AG09319 (cell line): ENCODE measurements at regions not wholly inside any gene's neighbourhood (a gene's known extent, or its start where the extent isn't known, plus 50 kb on each side); places are given as distances from the start of the nearest gene placed in this dataset.

Experiments
- DNase-seq: peaks from one replicate; pipeline ENCODE4 v3.0.0-alpha.2; 2010; ENCODE audit warnings: low read depth; ENCODE audit errors: extremely low read depth
- TF ChIP-seq, protein P1 (sequence below): IDR thresholded peaks from 2 replicates; pipeline ENCODE4 v1.5.1; 2011; ENCODE audit warnings: low read depth, mild to moderate bottlenecking, inconsistent platforms, low read length, moderate library complexity

GRCh38 chr1:209215826-209216225 is 367.7 kb upstream of the CAMK1G start:
- TF ChIP-seq, protein P1, sequence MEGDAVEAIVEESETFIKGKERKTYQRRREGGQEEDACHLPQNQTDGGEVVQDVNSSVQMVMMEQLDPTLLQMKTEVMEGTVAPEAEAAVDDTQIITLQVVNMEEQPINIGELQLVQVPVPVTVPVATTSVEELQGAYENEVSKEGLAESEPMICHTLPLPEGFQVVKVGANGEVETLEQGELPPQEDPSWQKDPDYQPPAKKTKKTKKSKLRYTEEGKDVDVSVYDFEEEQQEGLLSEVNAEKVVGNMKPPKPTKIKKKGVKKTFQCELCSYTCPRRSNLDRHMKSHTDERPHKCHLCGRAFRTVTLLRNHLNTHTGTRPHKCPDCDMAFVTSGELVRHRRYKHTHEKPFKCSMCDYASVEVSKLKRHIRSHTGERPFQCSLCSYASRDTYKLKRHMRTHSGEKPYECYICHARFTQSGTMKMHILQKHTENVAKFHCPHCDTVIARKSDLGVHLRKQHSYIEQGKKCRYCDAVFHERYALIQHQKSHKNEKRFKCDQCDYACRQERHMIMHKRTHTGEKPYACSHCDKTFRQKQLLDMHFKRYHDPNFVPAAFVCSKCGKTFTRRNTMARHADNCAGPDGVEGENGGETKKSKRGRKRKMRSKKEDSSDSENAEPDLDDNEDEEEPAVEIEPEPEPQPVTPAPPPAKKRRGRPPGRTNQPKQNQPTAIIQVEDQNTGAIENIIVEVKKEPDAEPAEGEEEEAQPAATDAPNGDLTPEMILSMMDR, result no peak
- no peak for DNase-seq

DNA sequence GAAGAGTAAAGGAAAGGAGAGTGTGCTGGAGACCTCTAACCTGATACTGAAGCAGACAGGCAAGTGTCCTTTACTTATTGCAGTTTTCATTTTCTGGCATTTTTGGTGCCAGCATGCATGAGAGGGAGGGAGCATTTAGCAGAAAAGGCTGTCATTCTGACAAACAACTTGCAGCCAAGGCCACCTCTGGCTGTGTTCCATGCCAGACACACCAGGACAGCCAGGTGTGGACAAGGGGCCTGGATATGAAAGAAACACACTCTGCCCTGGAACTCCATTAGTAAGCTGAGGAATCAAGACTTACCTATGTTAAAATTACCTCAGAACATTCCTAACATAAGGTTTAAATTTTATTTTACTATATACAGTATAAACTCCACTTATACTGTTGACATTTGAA is 365.4 kb upstream of the CAMK1G start:
- DNase-seq, result no peak
- TF ChIP-seq, protein P1, result no peak

DNA sequence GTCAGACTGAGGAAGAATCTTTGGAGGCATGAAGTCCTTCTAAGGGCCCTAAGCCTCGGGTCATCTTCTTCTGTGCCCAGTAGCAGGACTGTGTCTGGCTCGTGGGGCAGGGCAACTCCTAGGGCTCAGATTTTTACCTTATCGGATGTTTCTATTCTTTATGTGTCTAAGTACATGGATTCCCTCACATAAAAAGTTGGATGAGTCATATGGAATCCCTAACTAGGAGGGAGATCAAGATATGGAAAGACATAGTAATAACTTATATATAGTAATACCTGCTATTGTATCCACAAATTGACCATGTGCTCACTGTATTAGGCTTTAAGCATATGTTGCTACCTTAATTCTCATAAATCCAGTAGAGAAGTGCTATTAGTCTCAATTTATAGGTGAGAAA is 364.5 kb upstream of the CAMK1G start:
- TF ChIP-seq, protein P1, result no peak
- DNase-seq, result no peak

- TF ChIP-seq, protein P1, result no peak
- DNase-seq, result no peak
These were observed 363.6 kb upstream of the CAMK1G start for GRCh38 chr1:209219791-209220524.

- TF ChIP-seq, protein P1, result no peak
These were observed 360.7 kb upstream of the CAMK1G start for GRCh38 chr1:209222826-209223225.

GRCh38 chr1:209223791-209224190 is 359.7 kb upstream of the CAMK1G start:
- no peak for DNase-seq

More at GRCh38 chr1:209222826-209223225, 360.7 kb upstream of the CAMK1G start:
- DNase-seq, result no peak

DNA sequence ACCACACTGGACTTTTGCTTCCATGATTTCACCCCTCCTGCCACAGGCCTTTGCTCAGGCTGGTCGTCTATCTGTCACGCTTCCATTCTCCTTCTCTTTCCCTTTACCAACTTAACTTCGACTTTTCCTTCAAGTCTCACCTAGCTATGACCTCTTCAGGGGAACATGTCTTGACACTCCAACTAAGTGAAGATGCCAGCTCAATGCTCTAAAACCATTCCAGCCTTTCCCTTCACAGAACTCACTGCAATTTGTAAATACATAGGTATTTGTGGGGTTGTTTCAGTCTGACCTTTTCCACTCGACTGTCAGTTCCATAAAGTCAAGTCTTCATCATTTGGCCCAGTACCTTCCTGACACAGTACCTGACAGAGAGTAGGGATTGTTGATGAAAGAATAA is 358.6 kb upstream of the CAMK1G start:
- DNase-seq, result no peak
- TF ChIP-seq, protein P1, result no peak

More at GRCh38 chr1:209223791-209224190, 359.7 kb upstream of the CAMK1G start:
- TF ChIP-seq, protein P1, result no peak
